ENCODE measurements at regions not wholly inside any gene's neighbourhood (a gene's known extent, or its start where the extent isn't known, plus 50 kb on each side); places are given as distances from the start of the nearest gene placed in this dataset.

DNA sequence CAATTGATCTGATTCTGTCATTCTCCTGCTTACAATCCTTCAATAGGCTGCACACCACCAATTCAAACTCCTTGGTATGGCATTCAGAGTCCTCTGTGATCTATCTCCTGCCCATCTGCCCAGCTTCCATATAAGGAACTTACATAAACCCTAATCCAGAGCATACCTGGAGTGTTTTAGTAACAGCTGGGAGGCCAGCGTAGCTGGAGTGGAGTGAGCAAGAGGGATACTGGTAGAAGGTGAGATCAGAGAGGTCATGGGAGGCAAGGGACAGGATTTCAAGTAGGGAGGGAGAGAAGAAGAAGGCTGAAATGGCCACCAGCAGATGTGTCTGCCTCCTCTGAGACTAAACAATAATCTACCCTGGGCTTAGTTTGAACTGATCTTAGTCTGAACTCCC lies 288.5 kb downstream of the MEF2C start:
- no peak for TF ChIP-seq POLR2A (IDR thresholded peaks at IDR 0.05)
- TF ChIP-seq, protein P1, sequence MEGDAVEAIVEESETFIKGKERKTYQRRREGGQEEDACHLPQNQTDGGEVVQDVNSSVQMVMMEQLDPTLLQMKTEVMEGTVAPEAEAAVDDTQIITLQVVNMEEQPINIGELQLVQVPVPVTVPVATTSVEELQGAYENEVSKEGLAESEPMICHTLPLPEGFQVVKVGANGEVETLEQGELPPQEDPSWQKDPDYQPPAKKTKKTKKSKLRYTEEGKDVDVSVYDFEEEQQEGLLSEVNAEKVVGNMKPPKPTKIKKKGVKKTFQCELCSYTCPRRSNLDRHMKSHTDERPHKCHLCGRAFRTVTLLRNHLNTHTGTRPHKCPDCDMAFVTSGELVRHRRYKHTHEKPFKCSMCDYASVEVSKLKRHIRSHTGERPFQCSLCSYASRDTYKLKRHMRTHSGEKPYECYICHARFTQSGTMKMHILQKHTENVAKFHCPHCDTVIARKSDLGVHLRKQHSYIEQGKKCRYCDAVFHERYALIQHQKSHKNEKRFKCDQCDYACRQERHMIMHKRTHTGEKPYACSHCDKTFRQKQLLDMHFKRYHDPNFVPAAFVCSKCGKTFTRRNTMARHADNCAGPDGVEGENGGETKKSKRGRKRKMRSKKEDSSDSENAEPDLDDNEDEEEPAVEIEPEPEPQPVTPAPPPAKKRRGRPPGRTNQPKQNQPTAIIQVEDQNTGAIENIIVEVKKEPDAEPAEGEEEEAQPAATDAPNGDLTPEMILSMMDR (IDR thresholded peaks at IDR 0.05) = no peak
